Mesenchymal stem cell (in vitro differentiated cells and primary cell): ENCODE measurements at regions not wholly inside any gene's neighbourhood (a gene's known extent, or its start where the extent isn't known, plus 50 kb on each side); places are given as distances from the start of the nearest gene placed in this dataset.

ENCODE experiments used
- DNase-seq: peaks from one replicate; pipeline ENCODE4 v3.0.0-alpha.2; 2013
- H2AFZ ChIP-seq: one replicate; pipeline ENCODE4 v1.6.1; 2013; ENCODE audit warnings: low read depth, mild to moderate bottlenecking, control low read depth, inconsistent platforms, low read length, moderate library complexity
- H2AK5ac ChIP-seq: 2 replicates; pipeline ENCODE4 v1.6.1; 2013; ENCODE audit warnings: low read length, moderate library complexity, mild to moderate bottlenecking, inconsistent platforms; ENCODE audit not compliant: severe bottlenecking
- H2BK120ac ChIP-seq: one replicate; pipeline ENCODE4 v1.6.1; 2013; ENCODE audit warnings: low read depth, mild to moderate bottlenecking, inconsistent platforms, low read length, moderate library complexity
- H2BK12ac ChIP-seq, 2 experiments: one replicate each; pipeline ENCODE4 v1.6.1; 2013; ENCODE audit warnings: inconsistent platforms in 2 of 2, low read length in 2 of 2, mild to moderate bottlenecking in 2 of 2, moderate library complexity in 2 of 2, control low read depth in 1 of 2
- H2BK15ac ChIP-seq: one replicate; pipeline ENCODE4 v1.6.1; 2013; ENCODE audit warnings: mild to moderate bottlenecking, low read depth, inconsistent platforms; ENCODE audit not compliant: poor library complexity, severe bottlenecking
- H2BK5ac ChIP-seq: 2 replicates; pipeline ENCODE4 v1.6.1; 2013; ENCODE audit warnings: low read depth, mild to moderate bottlenecking, low read length, control low read depth, inconsistent platforms; ENCODE audit not compliant: poor library complexity, severe bottlenecking
- H3K14ac ChIP-seq, 2 experiments: one replicate each; pipeline ENCODE4 v1.6.1; 2013; ENCODE audit warnings: inconsistent platforms in 2 of 2, low read length in 2 of 2, control low read depth in 1 of 2, mild to moderate bottlenecking in 1 of 2, moderate library complexity in 1 of 2
- H3K18ac ChIP-seq, 2 experiments: one replicate each; pipeline ENCODE4 v1.6.1; 2013; ENCODE audit warnings: inconsistent platforms in 2 of 2, low read length in 2 of 2, control low read depth in 1 of 2, low read depth in 1 of 2, mild to moderate bottlenecking in 1 of 2
- H3K23ac ChIP-seq, 2 experiments: one replicate each; pipeline ENCODE4 v1.6.1; 2013; ENCODE audit warnings: inconsistent platforms in 2 of 2, low read length in 2 of 2, mild to moderate bottlenecking in 2 of 2, moderate library complexity in 2 of 2, control low read depth in 1 of 2
- H3K27ac ChIP-seq: 2 replicates; pipeline ENCODE4 v1.5.1; 2013; ENCODE audit warnings: mild to moderate bottlenecking, moderate library complexity, low read length, control low read depth, inconsistent platforms; ENCODE audit not compliant: poor library complexity, severe bottlenecking
- H3K27me3 ChIP-seq, 2 experiments: 2 replicates each; pipeline versions ENCODE4 v1.6.1 to v1.7.0; 2013; ENCODE audit warnings: low read length in 2 of 2, mild to moderate bottlenecking in 2 of 2, moderate library complexity in 2 of 2, control low read depth in 1 of 2, inconsistent platforms in 1 of 2; ENCODE audit not compliant: control insufficient read depth in 1 of 2, insufficient read depth in 1 of 2
- H3K36me3 ChIP-seq, 2 experiments: 2 replicates each; pipeline versions ENCODE4 v1.6.1 to v1.7.0; 2013; ENCODE audit warnings: low read length in 2 of 2, control low read depth in 1 of 2, inconsistent platforms in 1 of 2, low read depth in 1 of 2, mild to moderate bottlenecking in 1 of 2; ENCODE audit not compliant: insufficient read depth in 2 of 2, control insufficient read depth in 1 of 2
- H3K4ac ChIP-seq, 2 experiments: one replicate each; pipeline ENCODE4 v1.6.1; 2013; ENCODE audit warnings: inconsistent platforms in 2 of 2, low read length in 2 of 2, mild to moderate bottlenecking in 2 of 2, moderate library complexity in 2 of 2, control low read depth in 1 of 2, low read depth in 1 of 2
- H3K4me1 ChIP-seq: 2 replicates; pipeline ENCODE4 v1.6.1; 2013; ENCODE audit warnings: low read depth, low read length, control low read depth; ENCODE audit not compliant: control insufficient read depth, insufficient read depth
- H3K4me2 ChIP-seq: 2 replicates; pipeline ENCODE4 v1.6.1; 2013; ENCODE audit warnings: low read length, mild to moderate bottlenecking, inconsistent platforms; ENCODE audit not compliant: poor library complexity, severe bottlenecking
- H3K4me3 ChIP-seq, 2 experiments: 2 replicates each; pipeline versions ENCODE4 v1.5.1 to v1.7.0; 2013; ENCODE audit warnings: low read length in 2 of 2, mild to moderate bottlenecking in 2 of 2, control low read depth in 1 of 2, low read depth in 1 of 2; ENCODE audit not compliant: insufficient read depth in 1 of 2
- H3K79me1 ChIP-seq: replicated peaks from 2 replicates; pipeline ENCODE4 v1.6.1; 2013; ENCODE audit warnings: mild to moderate bottlenecking, control low read depth, low read length, inconsistent platforms; ENCODE audit not compliant: poor library complexity, severe bottlenecking
- H3K9ac ChIP-seq: 2 replicates; pipeline ENCODE4 v1.7.0; 2013; ENCODE audit warnings: mild to moderate bottlenecking, low read length, moderate library complexity
- H3K9me3 ChIP-seq: 2 replicates; pipeline ENCODE4 v1.7.0; 2013; ENCODE audit warnings: mild to moderate bottlenecking, low read length; ENCODE audit not compliant: control insufficient read depth
- H4K8ac ChIP-seq: one replicate; pipeline ENCODE4 v1.6.1; 2013; ENCODE audit warnings: inconsistent platforms, mild to moderate bottlenecking, low read length, moderate library complexity
- H4K91ac ChIP-seq: one replicate; pipeline ENCODE4 v1.6.1; 2013; ENCODE audit warnings: mild to moderate bottlenecking, low read length, inconsistent platforms
- WGBS: methylation state at CpG from one replicate; pipeline ENCODE4 v1.1.7; 2013; ENCODE audit warnings: mixed read lengths; 5-methylcytosine and 5-hydroxymethylcytosine counted together

DNA sequence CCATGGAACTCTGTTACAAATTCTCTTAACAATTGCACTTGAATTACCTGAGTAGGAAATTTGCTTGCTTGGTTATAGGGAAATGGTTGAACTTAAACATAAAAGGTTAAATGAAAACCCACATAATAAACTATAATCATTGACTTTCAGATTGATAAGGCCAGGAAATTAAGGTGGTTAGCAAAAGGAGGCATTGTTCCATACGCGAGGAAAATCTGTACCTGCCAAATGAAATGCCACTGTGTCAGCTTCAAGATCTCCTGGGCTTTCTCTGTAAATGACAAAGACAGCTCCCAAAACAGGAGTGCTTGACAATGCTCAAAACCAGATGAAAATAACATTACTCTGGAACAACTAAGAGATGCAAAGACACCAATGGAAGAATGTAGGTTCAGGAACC is 125.5 kb upstream of the KLF3 start:
- no peak overlapping the region for H3K4ac ChIP-seq
- H3K36me3 ChIP-seq: no peaks in the 10 kb centered on the region
- H3K4me3 ChIP-seq: no peak overlapping the region
- no peak overlapping the region for H2BK15ac ChIP-seq
- no peak overlapping the region for H2AFZ ChIP-seq
- no peak overlapping the region for H2BK5ac ChIP-seq
- H3K79me1 ChIP-seq: no peaks in the 10 kb centered on the region
- H2AK5ac ChIP-seq: no peak overlapping the region
- no peak overlapping the region for H2BK12ac ChIP-seq
- H3K23ac ChIP-seq: no peak overlapping the region
- H3K27ac ChIP-seq: no peak overlapping the region
- 100% methylated on average over 2 of the region's 2 CpGs for WGBS
- DNase-seq: no peak
- no peak overlapping the region for H3K9ac ChIP-seq
- H3K4me1 ChIP-seq: no peaks in the 10 kb centered on the region
- no peak overlapping the region for H3K14ac ChIP-seq
- no peak overlapping the region for H3K18ac ChIP-seq
- no peak overlapping the region for H4K91ac ChIP-seq
- no peak overlapping the region for H2BK120ac ChIP-seq
- no peak overlapping the region for H4K8ac ChIP-seq
- peaks cover 0 to 6% of the 10 kb centered on the region in 2 experiments for H3K27me3 ChIP-seq
- H3K4me2 ChIP-seq: no peak overlapping the region
- H3K9me3 ChIP-seq: no peaks in the 10 kb centered on the region

DNA sequence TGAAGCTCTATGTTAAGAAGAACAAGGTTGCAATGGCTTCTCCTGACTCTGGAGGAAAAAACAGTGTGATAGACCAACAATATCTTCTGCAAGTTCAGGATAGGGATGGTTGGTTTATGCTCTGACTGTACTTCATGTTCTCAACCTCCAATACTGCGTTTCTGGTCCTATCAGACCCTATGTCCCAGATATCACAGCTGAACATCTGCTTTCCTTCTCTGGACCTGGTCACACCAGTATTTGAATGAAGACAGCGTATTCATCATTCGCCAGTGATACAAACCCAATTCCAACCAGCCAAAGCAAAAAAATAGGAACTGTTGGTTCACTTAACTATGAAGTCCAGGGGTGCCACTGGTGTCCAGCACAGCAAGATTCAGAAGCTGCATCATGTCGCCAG is 124.5 kb upstream of the KLF3 start:
- H3K14ac ChIP-seq: no peak overlapping the region
- no peak overlapping the region for H3K4me3 ChIP-seq
- peaks cover 0 to 6% of the 10 kb centered on the region in 2 experiments for H3K27me3 ChIP-seq
- no peak overlapping the region for H2BK120ac ChIP-seq
- H3K4ac ChIP-seq: no peak overlapping the region
- DNase-seq: no peak
- no peak overlapping the region for H2AFZ ChIP-seq
- no peaks in the 10 kb centered on the region for H3K9me3 ChIP-seq
- H2BK12ac ChIP-seq: no peak overlapping the region
- no peak overlapping the region for H3K9ac ChIP-seq
- H3K23ac ChIP-seq: no peak overlapping the region
- H3K36me3 ChIP-seq: no peaks in the 10 kb centered on the region
- no peak overlapping the region for H3K27ac ChIP-seq
- H2BK5ac ChIP-seq: no peak overlapping the region
- 95% methylated on average over 4 of the region's 4 CpGs for WGBS
- no peak overlapping the region for H4K8ac ChIP-seq
- H3K79me1 ChIP-seq: no peaks in the 10 kb centered on the region
- H4K91ac ChIP-seq: no peak overlapping the region
- no peak overlapping the region for H3K4me2 ChIP-seq
- H2AK5ac ChIP-seq: no peak overlapping the region
- no peaks in the 10 kb centered on the region for H3K4me1 ChIP-seq
- H2BK15ac ChIP-seq: no peak overlapping the region
- H3K18ac ChIP-seq: no peak overlapping the region

DNA sequence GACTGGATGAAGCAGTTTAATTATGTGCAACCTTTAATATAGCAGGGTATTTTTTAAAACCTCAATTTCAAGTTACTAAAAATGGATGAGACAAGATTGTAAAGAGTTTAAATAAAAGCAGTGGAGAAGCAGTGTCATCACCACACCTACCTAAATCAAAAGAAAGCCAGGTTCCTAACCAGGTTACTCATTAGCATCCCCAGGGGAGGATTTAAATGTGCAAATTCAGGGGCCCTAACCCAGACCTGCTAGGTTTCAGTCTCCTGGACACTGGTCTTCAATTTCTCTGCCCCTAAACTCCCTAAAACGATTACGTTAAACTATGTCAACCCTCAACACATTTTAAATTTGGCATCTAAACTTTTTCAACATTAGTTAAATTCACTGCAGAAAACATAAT is 116.9 kb upstream of the KLF3 start:
- Histone ChIP-seq H3K9me3 (no peaks in the 10 kb centered on the region), H3K27me3 (no peaks in the 10 kb centered on the region)

DNA sequence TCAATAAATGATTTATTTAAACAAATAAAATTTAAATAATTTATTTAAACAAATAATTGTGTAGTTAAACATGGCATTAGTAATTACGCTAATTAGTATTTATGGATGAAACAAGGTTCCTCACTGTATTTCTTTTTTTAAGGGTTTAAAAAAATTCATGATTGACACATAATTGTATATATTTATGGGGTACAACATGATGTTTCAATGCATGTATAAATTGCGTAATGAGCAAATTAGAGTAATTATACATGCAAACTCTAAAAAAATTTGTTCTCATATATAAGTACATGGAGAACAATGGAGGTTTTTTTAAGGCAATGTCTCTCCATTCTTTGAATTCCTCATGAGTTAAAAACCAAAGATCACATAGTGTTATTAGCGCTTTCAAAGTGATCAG is 115.7 kb upstream of the KLF3 start:
- H2BK5ac ChIP-seq: no peak overlapping the region
- H3K18ac ChIP-seq: no peak overlapping the region
- no peaks in the 10 kb centered on the region for H3K36me3 ChIP-seq
- H3K4me3 ChIP-seq: no peak overlapping the region
- H4K91ac ChIP-seq: no peak overlapping the region
- H4K8ac ChIP-seq: no peak overlapping the region
- H3K27me3 ChIP-seq: no peaks in the 10 kb centered on the region
- no peak overlapping the region for H2BK120ac ChIP-seq
- H3K14ac ChIP-seq: no peak overlapping the region
- H3K4me2 ChIP-seq: no peak overlapping the region
- no peak overlapping the region for H2BK12ac ChIP-seq
- no peak overlapping the region for H3K23ac ChIP-seq
- H3K27ac ChIP-seq: no peak overlapping the region
- H3K4me1 ChIP-seq: no peaks in the 10 kb centered on the region
- H2AFZ ChIP-seq: no peak overlapping the region
- WGBS: no CpG with 5 or more reads among the region's 3 CpGs
- no peak overlapping the region for H3K4ac ChIP-seq
- no peak overlapping the region for H3K9ac ChIP-seq
- H2BK15ac ChIP-seq: no peak overlapping the region
- H3K79me1 ChIP-seq: no peaks in the 10 kb centered on the region
- DNase-seq: no peak
- H3K9me3 ChIP-seq: no peaks in the 10 kb centered on the region
- no peak overlapping the region for H2AK5ac ChIP-seq

More for the DNA sequence above, 116.9 kb upstream of the KLF3 start:
- no peak overlapping the region for H2AK5ac ChIP-seq
- no peak overlapping the region for H4K8ac ChIP-seq
- H3K23ac ChIP-seq: no peak overlapping the region
- H3K36me3 ChIP-seq: no peaks in the 10 kb centered on the region
- H3K27ac ChIP-seq: no peak overlapping the region
- H3K9ac ChIP-seq: no peak overlapping the region
- no peak overlapping the region for H2BK15ac ChIP-seq
- no peak overlapping the region for H2BK120ac ChIP-seq
- no peak overlapping the region for H2BK5ac ChIP-seq
- H2AFZ ChIP-seq: no peak overlapping the region
- 96% methylated on average over 2 of the region's 2 CpGs for WGBS
- no peak for DNase-seq
- H3K4ac ChIP-seq: no peak overlapping the region
- H2BK12ac ChIP-seq: no peak overlapping the region
- H3K4me2 ChIP-seq: no peak overlapping the region
- H3K4me3 ChIP-seq: no peak overlapping the region
- no peaks in the 10 kb centered on the region for H3K79me1 ChIP-seq
- H3K14ac ChIP-seq: no peak overlapping the region
- H4K91ac ChIP-seq: no peak overlapping the region
- no peak overlapping the region for H3K18ac ChIP-seq
- H3K4me1 ChIP-seq: no peaks in the 10 kb centered on the region
